ENCODE measurements at regions not wholly inside any gene's neighbourhood (a gene's known extent, or its start where the extent isn't known, plus 50 kb on each side); places are given as distances from the start of the nearest gene placed in this dataset.

GRCh38 chr2:16496426-16497388 is 168.9 kb downstream of the CYRIA start:
- no peak for DNase-seq

GRCh38 chr2:16495509-16496208 is 170.0 kb downstream of the CYRIA start:
- no peak for DNase-seq

GRCh38 chr2:16494836-16495508 is 170.7 kb downstream of the CYRIA start:
- no peak for DNase-seq

- no peak for DNase-seq
Observed at GRCh38 chr2:16493788-16494187, 171.8 kb downstream of the CYRIA start.

- no peak for DNase-seq
Observed at GRCh38 chr2:16487686-16488085, 177.9 kb downstream of the CYRIA start.

GRCh38 chr2:16485251-16485650 is 180.4 kb downstream of the CYRIA start:
- no peak for DNase-seq

- DNase-seq: no peak
Observed at GRCh38 chr2:16482460-16482859, 183.2 kb downstream of the CYRIA start.

- DNase-seq: no peak
Observed at GRCh38 chr2:16481351-16481750, 184.3 kb downstream of the CYRIA start.

- DNase-seq: no peak
Observed at GRCh38 chr2:16479721-16480120, 185.9 kb downstream of the CYRIA start.

- no peak for DNase-seq
Observed at GRCh38 chr2:16478434-16479210, 187.0 kb downstream of the CYRIA start.

GRCh38 chr2:16477648-16478047 is 188.0 kb downstream of the CYRIA start:
- no peak for DNase-seq

- no peak for DNase-seq
Observed at GRCh38 chr2:16476866-16477265, 188.8 kb downstream of the CYRIA start.

GRCh38 chr2:16475986-16476567 is 189.6 kb downstream of the CYRIA start:
- no peak for DNase-seq

GRCh38 chr2:16475586-16475985 is 190.0 kb downstream of the CYRIA start:
- DNase-seq: no peak

- DNase-seq: no peak
Observed at GRCh38 chr2:16473575-16473974, 192.1 kb downstream of the CYRIA start.

- DNase-seq: no peak
Observed at GRCh38 chr2:16470936-16471490, 194.6 kb downstream of the CYRIA start.

- DNase-seq: no peak
Observed at GRCh38 chr2:16466821-16467151, 198.8 kb downstream of the CYRIA start.

GRCh38 chr2:16466133-16466820 is 199.4 kb downstream of the CYRIA start:
- no peak for DNase-seq

- DNase-seq: no peak
Observed at GRCh38 chr2:16464641-16465040, 201.0 kb downstream of the CYRIA start.

- DNase-seq: no peak
Observed at GRCh38 chr2:16462958-16463357, 202.7 kb downstream of the CYRIA start.

- DNase-seq: no peak
Observed at GRCh38 chr2:16461672-16462071, 204.0 kb downstream of the CYRIA start.

GRCh38 chr2:16459606-16460005 is 206.0 kb downstream of the CYRIA start:
- DNase-seq: no peak
